ENCODE measurements at regions not wholly inside any gene's neighbourhood (a gene's known extent, or its start where the extent isn't known, plus 50 kb on each side); places are given as distances from the start of the nearest gene placed in this dataset.

DNA sequence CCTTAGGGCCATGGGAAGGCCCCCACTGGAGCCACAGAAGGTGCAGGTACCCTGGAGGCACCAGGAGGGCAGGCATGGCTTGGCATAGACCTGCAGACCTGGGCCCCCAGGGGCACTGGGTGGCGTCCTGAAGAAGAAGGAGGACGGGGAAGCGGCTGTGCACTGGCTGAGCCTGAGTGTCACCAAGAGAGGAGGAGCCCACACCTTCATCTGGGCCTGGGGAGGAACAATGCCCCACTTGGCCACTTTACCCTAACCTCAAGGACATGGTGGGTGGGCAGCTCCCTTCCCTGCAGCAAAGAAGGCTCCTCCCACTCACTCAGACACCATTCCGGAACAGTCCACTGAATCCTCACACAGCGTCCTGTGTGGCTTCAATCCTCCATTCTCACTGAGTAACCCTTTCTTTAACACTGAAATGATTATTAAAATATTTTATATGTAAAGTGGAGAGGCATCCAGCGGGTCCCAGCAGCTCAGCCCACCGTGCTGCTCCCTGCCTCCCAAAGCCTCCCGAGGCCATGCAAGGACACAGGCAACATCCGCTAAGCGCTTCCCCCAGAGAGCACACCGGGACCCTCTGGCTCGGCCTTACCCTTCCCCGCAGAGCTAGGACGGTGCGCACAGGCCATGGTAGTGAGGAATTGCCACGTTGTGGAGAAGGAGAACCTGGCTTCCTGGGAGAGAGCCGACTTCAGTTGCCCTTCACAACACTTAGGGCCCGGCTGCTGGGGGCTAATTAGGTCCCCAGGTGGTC lies 516.7 kb upstream of the MGMT start:
- intact Hi-C loops (cut with micrococcal nuclease) = no loop called here

DNA sequence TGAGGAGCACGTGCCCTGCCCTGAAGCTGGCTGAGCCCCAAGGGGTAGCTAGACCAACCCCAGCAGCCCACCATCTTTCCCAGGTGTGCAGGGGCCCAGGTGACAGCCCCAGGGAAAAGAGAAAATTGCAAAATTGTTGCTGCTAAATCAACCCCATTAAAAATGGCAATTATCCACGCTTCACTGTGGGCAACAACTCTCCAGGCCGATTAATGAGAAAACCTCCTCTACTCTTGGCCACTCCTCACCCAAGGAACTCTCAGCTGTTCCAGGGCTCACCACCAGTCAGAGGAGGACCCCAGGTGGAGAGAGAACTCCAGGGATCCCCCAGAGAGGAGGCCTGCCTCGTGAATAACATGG lies 516.1 kb upstream of the MGMT start:
- intact Hi-C loops (cut with micrococcal nuclease) = no loop called here

- intact Hi-C loops (cut with micrococcal nuclease) = no loop called here
These were observed 514.2 kb upstream of the MGMT start for GRCh38 chr10:128952856-128953255.

DNA sequence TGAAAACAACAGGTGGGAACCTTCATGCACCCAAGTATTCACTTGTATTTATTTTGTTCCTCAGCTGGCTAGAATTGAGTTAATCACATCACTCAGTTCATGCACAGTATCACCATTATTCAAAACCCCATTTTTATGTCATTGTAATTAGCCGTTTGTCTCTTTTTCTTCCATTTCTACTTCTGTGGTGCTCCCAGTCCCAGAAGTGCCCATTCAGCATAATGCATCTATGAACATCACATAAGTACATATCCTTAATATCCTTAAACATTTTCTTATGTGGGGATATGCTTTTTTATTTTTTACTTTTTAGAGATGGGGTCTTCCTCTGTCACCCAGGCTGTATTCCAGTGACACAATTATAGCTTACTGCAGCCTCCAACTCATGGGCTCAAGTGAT lies 510.9 kb upstream of the MGMT start:
- intact Hi-C loops (cut with micrococcal nuclease) = no loop called here

- intact Hi-C loops (cut with micrococcal nuclease) = no loop called here
These were observed 509.8 kb upstream of the MGMT start for GRCh38 chr10:128957221-128957620.

GRCh38 chr10:128958834-128959690 lies 508.0 kb upstream of the MGMT start:
- intact Hi-C loops (cut with micrococcal nuclease) = no loop called here

DNA sequence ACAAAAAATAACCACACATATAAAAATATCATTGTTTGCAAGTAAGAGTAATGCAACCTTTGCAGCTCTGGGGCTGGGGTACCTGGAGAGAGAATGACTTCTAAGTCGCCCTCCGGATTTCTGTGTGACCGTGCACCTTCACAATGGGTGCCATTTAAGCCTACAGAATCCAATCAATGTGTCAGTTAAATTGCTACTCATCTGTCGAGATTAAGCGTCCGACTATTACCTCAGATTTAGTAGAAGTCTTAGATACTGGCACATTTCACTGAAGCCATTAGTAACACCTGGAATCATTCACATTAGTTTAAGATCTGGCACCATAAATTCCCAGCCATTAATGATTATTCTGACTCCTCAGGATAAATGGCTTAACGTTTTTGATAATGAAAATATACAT lies 507.3 kb upstream of the MGMT start:
- intact Hi-C loops (cut with micrococcal nuclease) = no loop called here

GRCh38 chr10:128960517-128960916 lies 506.5 kb upstream of the MGMT start:
- intact Hi-C loops (cut with micrococcal nuclease) = no loop called here

GRCh38 chr10:128962182-128962581 lies 504.9 kb upstream of the MGMT start:
- intact Hi-C loops (cut with micrococcal nuclease) = no loop called here

DNA sequence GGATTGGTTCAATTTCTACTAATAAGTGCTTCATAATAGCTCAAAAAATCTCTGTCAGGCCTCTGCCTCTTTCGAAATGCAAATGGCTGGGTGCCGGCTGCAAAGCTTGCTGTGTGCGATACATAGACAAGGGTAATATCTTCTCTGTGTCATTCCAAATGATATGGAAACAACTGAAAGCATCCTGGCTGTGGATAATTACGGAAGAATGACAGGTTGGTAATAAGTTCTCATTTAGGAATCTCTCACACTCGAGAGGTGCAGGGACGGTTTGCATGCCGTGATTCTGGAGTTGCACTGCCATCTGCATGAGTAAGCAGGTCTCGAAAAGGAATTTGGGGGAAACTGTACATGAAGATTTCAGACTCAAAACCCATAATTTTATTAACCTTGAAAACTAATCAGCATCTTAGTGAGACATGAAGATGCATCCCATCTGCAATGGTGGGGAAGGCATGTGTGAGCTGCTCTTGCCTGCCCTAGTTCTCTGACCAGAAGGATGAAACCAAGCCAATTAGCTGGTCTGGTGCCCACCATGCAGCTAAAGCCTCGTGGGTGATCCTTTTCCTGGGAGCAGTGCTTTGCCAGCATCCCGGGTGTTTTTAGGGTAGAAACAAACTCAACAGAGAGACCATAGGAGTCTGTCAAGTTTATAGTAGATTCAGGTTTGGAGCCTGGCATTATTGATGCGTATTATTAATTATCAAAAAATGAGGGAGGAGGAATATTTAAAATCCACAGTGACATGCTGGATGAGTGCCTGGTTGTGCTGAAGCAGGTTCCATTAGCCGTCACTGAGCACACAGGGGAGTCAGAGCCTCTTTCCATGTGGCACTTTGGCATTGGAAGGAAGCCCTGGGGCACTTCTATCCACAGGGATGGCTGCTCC lies 503.6 kb upstream of the MGMT start:
- intact Hi-C loops (cut with micrococcal nuclease) = no loop called here

GRCh38 chr10:128964100-128964403 lies 503.0 kb upstream of the MGMT start:
- intact Hi-C loops (cut with micrococcal nuclease) = no loop called here

- intact Hi-C loops (cut with micrococcal nuclease) = no loop called here
These were observed 498.9 kb upstream of the MGMT start for GRCh38 chr10:128967980-128968756.

GRCh38 chr10:128969551-128969950 lies 497.5 kb upstream of the MGMT start:
- intact Hi-C loops (cut with micrococcal nuclease) = no loop called here

GRCh38 chr10:128971374-128972035 lies 495.5 kb upstream of the MGMT start:
- intact Hi-C loops (cut with micrococcal nuclease) = no loop called here

DNA sequence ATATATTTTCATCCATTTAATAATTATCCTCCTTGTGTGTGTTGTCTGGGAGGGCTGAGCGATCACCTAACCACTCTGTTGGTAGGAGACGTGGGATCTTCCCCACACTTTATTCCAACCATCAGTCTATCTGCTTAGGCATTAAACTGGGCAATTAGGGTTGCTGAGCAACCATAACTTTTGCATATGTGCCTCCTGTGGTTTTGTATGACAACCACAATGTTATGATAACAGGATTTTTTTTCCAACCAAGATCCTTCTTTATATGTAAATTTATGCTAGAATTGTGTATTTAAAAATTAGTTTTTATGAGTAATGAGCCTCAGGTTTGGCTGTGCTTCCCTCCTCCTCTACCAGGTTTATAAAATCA lies 495.0 kb upstream of the MGMT start:
- intact Hi-C loops (cut with micrococcal nuclease) = no loop called here

- intact Hi-C loops (cut with micrococcal nuclease) = no loop called here
These were observed 493.8 kb upstream of the MGMT start for GRCh38 chr10:128973221-128973620.

DNA sequence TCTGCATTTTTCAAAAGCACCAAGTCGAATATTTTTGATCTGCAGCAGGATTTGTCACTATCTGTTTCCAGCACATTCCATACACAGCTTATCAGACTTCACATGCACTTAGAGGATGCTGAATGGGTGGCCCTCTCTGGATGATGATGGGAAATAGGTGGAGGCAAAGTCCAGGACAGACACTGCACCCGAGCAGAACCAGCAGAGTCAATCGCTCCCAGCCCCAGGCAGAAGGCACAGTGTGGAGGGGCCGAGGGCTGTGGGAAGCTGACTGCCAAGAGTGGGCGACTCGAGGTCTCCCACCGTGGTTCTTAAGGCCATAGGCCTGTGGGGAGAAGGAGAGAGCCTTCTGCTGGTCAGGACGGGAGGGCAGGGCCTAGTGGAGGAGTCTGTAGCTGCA lies 490.2 kb upstream of the MGMT start:
- intact Hi-C loops (cut with micrococcal nuclease) = no loop called here

DNA sequence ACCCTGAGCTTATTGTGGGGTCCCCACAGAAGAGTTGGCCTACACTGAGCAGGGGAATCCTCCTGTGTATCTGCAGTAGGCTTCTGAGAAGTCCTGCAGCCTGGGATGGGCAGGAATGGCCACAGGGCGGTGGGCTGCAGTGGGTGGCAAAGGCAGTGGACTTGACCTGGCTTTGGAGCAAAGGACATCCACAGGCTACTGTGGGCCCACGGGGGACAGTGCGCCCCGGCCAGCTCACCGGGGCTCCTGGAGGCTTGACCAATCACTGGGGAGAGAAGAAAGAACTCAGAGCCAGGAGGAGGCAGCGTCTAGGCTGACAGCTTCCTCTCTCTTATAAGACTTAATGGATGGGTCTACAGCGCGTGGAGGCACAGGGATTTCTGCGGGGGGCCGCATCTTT lies 488.8 kb upstream of the MGMT start:
- intact Hi-C loops (cut with micrococcal nuclease) = no loop called here

DNA sequence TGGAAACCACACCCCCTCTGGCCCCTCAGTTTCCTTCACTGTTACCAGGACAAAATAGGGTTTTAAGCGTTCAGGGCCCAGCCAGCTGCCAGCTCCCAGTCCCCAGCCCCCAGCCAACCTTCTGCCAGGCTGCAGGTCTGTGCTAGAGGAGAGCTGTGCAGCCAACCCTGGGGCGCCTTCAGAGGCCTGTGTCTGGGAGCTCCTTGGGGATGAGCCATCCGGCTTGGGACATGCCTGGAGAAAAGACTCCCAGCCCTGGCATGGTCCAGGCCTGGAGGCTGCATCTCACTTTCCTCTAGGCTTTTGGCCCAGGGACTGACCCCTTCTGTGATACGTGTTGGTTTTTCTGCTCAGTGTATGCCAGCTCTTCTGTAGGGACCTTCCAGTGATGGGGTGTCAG lies 487.6 kb upstream of the MGMT start:
- intact Hi-C loops (cut with micrococcal nuclease) = no loop called here

- intact Hi-C loops (cut with micrococcal nuclease) = no loop called here
These were observed 485.8 kb upstream of the MGMT start for GRCh38 chr10:128981251-128981650.

Data from T-helper 1 cell treated with Interleukin-12 subunit alpha and Interleukin-12 subunit beta and Interleukin-4 antibody, amounts not matched to agents 30 ng/mL and 1 ng/mL, for 36 hours (primary cell).